Tongue (tissue), 1 donor: ENCODE measurements at regions not wholly inside any gene's neighbourhood (a gene's known extent, or its start where the extent isn't known, plus 50 kb on each side); places are given as distances from the start of the nearest gene placed in this dataset.
A peak's percentile ranks its signal among the peaks of the same experiment; 100 is the strongest.

ENCODE experiments used
- DNase-seq: peaks from one replicate; pipeline ENCODE4 v3.0.0-alpha.2; 2015

GRCh38 chr3:18079062-18079461, 336.6 kb upstream of the TBC1D5 start:
- DNase-seq: no peak

DNA sequence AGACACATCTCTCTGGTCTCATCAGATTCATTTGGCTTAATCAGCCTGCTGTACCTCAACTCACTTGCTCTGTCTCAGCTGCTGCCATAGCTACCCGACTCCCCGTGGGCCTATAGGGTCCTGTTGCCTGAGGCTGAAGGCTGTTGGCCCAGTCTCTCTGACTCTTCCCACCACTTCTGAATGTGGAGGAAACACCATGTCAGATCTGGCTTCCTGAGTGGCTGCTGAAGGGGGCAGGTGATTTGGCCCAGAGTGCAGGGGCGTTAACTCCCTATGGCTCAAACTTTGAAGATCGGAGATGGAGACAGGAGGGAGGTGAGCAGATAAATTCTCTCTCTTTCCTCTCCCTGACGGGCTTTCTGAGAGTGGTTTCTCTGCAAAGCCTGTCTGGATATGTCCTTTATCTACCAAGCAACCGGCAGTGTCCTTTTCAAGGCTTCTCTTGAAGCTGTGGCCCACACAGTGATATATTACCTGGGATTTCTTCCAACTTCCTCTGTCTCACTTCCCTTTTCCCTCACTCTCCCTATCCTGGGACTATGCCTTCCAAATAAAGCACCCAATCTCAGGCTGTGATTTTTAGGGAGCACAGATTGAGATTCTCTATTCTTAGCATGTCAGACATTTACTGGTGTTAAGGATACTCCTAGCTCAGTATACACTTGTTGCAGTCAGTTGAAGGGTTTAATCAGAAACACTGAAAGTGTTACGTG, 334.9 kb upstream of the TBC1D5 start:
- no peak for DNase-seq

DNA sequence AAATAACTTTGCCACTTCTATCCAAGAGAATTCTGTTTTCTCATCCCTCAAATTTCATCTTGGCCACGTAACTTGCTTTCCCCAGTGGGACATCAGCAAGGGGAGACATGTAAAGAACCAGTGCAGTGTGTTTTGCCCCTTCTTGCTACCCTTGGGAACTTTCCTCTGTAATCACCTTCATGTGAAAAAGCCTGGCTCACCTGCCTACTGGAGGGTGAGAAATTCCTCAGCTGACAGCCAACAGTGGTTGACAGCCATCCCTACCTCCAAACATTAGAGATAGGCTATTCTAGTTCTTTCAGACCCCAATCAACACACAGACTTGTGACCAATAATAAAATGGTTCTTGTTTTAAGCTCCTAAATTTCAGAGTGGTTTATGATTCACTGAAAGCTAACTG, 333.9 kb upstream of the TBC1D5 start:
- no peak for DNase-seq

- DNase-seq: no peak
Observed at GRCh38 chr3:18075799-18076198, 333.4 kb upstream of the TBC1D5 start.

DNA sequence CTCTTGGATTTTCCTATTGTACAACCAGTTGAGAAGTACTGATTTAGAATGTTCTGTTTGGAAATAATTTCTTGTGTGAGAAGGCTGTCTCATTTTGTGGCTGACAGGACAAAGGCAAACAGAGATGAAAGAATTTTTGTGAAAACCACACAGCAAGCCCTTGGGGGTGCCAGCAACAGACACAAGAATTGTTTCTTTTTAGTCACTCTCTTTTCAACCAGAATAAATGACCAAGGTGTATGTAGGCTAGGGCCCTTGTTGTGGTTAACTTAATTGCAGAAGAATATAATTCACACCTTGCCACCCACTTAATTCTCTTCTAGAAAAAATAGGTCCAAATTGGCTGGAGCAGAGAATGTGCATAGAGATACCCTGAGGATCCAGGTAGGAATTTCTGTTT, 329.4 kb upstream of the TBC1D5 start:
- DNase-seq: no peak

GRCh38 chr3:18070944-18071343, 328.5 kb upstream of the TBC1D5 start:
- DNase-seq: no peak

DNA sequence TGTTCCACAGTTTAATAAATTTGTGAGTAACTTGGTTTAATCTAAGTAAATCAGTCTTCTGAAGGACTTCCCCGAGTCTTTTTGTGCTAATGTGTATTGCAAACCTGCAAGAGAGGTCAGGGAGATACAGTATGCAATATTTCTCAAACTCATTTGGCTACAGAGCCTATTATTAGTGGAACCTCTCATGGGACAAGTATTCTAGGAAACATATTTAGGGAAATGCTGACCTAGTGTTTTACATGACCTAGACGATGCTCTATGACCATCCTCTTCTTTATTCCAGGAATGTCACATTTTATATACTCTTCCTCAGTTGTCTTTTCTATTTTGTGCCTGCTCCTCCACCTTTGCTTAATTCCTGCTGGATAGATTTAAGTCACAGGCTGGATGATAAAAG, 327.8 kb upstream of the TBC1D5 start:
- DNase-seq: no peak

GRCh38 chr3:18069568-18069967, 327.1 kb upstream of the TBC1D5 start:
- no peak for DNase-seq

- peak; percentile 15 for DNase-seq
Observed at GRCh38 chr3:18066899-18067582, 324.6 kb upstream of the TBC1D5 start.

DNA sequence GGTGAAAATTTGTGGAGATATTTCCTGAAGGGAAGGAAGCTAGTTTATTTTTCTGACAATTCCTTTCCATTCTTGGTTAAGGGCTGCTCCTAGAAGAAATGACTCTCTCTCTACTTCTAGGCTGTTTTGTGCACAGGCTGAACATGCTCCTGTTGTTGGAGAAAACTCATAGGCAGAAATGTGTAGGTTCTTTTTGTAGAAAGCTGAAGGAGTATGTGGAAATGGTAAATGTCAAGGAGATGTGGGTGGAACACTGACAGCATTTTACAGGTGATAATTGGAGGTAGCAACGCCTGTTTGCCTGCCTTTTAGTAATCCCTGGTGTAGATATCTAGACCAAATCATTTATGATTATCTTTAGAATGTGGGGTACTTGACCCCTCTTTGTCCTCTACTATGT, 322.2 kb upstream of the TBC1D5 start:
- DNase-seq: no peak

GRCh38 chr3:18062657-18063025, 320.2 kb upstream of the TBC1D5 start:
- DNase-seq: no peak

DNA sequence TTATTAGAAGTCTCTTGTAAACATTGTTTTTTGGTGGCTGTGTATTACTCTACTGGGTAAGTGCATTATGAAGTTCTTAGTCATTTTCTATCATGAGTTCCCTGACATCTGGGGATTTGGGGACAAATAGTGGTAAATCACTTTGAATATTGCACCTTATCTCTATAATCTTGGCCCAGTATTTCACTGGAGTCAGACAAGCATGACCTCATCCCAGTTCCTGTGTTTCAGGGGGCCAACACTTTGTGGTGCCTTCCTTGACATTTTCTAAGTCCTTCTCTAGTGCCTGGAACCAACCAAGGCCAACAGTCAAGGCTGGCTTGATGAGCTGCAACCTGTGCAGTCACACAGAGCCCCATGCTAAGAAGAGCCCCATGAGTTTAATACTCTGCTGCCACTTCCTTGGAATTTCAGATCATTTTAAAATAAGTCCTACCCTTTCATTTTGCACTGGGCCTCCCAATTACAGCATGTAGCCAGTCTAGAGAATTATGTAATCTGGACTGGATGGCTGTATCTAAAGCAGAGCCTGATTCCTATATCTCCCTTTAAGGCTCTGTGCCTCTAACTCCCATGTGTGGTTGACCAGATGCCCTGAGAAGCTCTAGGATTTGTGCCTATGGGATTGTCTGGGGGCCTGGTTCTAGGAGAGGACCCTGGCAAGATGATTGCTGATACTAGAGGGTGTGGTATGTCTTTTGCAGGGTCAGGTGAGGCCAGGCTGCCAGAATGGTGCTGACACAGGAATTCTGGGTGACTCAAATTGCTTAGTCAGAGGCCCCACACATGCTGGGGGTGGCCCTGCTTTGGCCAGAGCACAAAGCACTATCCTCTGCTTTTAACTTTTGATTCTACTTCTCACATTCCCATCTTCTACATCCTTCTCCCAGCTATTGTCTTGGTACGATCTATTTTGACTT, 319.6 kb upstream of the TBC1D5 start:
- DNase-seq: no peak

DNA sequence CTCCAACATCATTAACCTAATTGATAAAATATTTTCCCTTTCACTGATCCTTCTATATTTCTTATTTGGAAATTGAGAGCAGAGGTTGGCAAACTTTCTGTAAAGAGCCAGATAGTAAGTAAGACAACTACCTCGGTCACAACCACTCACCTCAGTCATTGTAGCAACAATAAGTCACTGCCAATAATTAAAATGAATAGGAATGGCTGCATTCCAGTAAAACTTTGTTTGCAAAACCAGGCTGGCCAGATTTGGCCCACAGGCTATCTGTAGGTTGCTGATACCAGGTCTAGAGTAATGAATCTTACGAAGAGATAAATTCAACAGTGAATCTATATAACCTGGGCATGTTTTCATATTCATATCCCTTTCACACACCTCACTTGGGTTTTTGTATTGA, 316.2 kb upstream of the TBC1D5 start:
- no peak for DNase-seq

- DNase-seq: no peak
Observed at GRCh38 chr3:18057471-18058091, 315.1 kb upstream of the TBC1D5 start.

DNA sequence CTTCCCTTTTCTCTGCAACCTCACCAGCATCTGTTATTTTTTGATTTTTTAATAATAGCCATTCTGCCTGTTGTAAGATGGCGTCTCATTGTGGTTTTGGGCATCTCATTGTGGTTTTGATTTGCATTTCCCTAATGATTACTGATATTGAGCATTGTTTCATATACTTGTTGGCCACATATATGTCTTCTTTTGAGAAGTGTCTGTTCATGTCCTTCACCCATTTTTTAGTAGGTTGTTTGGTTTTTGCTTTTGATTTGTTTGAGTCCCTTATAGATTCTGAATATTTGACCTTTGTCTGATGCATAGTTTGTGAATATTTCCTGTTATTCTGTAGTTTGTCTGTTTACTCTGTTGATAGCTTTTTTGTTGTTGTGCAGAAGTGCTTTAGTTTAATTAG, 312.2 kb upstream of the TBC1D5 start:
- DNase-seq: no peak

GRCh38 chr3:18051306-18051705, 308.9 kb upstream of the TBC1D5 start:
- DNase-seq: no peak

GRCh38 chr3:18049096-18049495, 306.7 kb upstream of the TBC1D5 start:
- no peak for DNase-seq

DNA sequence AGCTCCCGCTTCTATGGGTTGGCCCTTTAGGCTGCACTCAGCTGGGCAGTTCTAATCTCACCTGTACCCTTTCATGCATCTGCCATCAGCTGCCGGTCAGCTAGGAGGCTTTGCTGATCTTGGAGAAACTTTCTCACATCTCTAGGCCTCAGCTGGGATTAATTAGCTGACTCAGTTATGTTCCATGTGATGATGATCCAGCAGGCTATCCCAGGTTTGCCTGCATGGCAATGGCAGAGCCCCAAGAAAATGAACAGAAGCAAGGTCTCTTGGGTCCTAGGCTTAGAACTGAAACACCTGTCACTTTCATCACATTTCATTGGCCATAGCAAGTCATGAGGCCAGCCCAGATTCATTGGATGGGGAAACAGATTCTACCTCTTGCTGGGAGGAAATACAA, 304.6 kb upstream of the TBC1D5 start:
- DNase-seq: no peak

GRCh38 chr3:18046131-18046915, 303.9 kb upstream of the TBC1D5 start:
- no peak for DNase-seq

- peak; percentile 58 for DNase-seq
Observed at GRCh38 chr3:18044971-18045880, 302.8 kb upstream of the TBC1D5 start.

DNA sequence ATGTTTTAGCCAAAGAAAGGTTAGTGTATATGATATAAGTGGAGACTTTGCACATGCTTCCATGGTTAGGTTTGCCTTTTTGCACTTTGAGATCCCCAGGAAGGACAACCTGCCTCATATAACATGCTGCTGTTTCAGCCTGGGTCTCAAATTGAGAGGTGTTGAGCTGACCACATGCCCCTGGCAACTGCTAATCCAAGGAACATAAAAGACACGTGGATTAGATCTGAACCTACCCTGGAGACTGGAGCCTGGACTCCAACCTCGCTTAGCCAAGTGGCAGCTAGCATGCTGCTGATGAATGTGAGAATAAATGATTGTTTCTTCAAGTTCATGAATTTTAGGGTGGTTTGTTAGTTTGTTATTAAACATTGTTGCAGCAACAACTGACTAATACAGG, 301.8 kb upstream of the TBC1D5 start:
- no peak for DNase-seq
